Kidney (tissue), 13 donors: ENCODE measurements at regions not wholly inside any gene's neighbourhood (a gene's known extent, or its start where the extent isn't known, plus 50 kb on each side); places are given as distances from the start of the nearest gene placed in this dataset.

Source experiments
- DNase-seq, 5 donors: peaks; one replicate each; pipeline ENCODE4 v3.0.0-alpha.2; 2013 to 2020
- FAIRE-seq: peaks from 2 replicates; lab custom pipeline; 2012; peaks lifted over from hg19 to GRCh38; lab: Jason Lieb, UNC
- H3K27ac ChIP-seq, 2 donors: one replicate each; pipeline ENCODE4 v1.7.0; 2013; ENCODE audit warnings: low read depth in 2 of 2, low read length in 2 of 2, inconsistent platforms in 1 of 2
- H3K27me3 ChIP-seq: one replicate; pipeline ENCODE4 v1.7.1; 2013; ENCODE audit warnings: low read length, inconsistent platforms; ENCODE audit not compliant: control insufficient read depth, insufficient read depth
- H3K36me3 ChIP-seq, 3 donors: one replicate each; pipeline versions ENCODE4 v1.7.0 to v1.7.1; 2013; ENCODE audit warnings: low read length in 3 of 3, control low read depth in 1 of 3, inconsistent platforms in 1 of 3; ENCODE audit not compliant: insufficient read depth in 3 of 3, control insufficient read depth in 2 of 3
- H3K4me1 ChIP-seq, 3 donors: one replicate each; pipeline versions ENCODE4 v1.7.0 to v1.7.1; 2013; ENCODE audit warnings: low read length in 3 of 3, inconsistent platforms in 1 of 3, low read depth in 1 of 3; ENCODE audit not compliant: control insufficient read depth in 2 of 3, insufficient read depth in 2 of 3
- H3K4me3 ChIP-seq, 3 donors: one replicate each; pipeline versions ENCODE4 v1.7.0 to v1.8.1; 2013; ENCODE audit warnings: low read length in 3 of 3, control low read depth in 1 of 3, inconsistent platforms in 1 of 3
- H3K9ac ChIP-seq, 3 donors: one replicate each; pipeline versions ENCODE4 v1.7.0 to v1.7.1; 2013; ENCODE audit warnings: low read length in 3 of 3, control low read depth in 1 of 3, inconsistent platforms in 1 of 3
- H3K9me3 ChIP-seq, 3 donors: one replicate each; pipeline versions ENCODE4 v1.7.0 to v1.7.1; 2013; ENCODE audit warnings: low read length in 3 of 3, control low read depth in 1 of 3, inconsistent platforms in 1 of 3; ENCODE audit not compliant: control insufficient read depth in 2 of 3, insufficient read depth in 1 of 3
- intact Hi-C: fragments of 100-400 bp; cut with DNase I; formaldehyde crosslinking; loops from one replicate; pipeline ENCODE4 v1.11.1; 2022
- TF ChIP-seq, protein P1 (sequence below): IDR thresholded peaks from 3 replicates; pipeline ENCODE4 v1.5.1; 2012; ENCODE audit warnings: mild to moderate bottlenecking, moderate library complexity, borderline replicate concordance; ENCODE audit not compliant: insufficient read depth; ENCODE audit errors: extremely low read depth
- donor health status: control.
- donor health status: control.
- donor health status: control.
- donor health status: control.
- donor health status: control.
- donor health status: DM: yes; HTN: yes; CAD: no.
- donor health status: Normal renal cell carcinoma (clear cell type).

DNA sequence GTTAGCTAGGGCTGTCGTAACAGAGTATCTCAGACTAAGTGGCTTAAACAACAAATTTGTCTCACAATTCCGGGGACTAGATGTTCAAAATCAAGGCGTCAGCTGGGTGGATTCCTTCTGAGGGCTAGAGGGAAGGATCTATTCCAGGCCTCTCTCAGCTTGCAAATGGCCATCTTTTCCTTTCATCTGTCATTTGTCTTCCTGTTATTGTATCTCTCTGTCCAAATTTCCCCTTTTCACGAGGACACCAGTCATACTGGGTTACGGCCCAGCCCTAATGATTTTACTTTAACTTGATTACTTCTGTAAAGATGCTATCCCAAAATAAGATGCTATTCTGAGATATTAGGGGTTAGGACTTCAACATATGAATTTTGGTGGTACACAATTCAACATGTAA lies 119.0 kb upstream of the CPSF6 start:
- Histone ChIP-seq H3K4me3 (no peak overlapping the region), H3K9me3 (no peaks in the 10 kb centered on the region), H3K27ac (no peak overlapping the region), H3K4me1 (peaks cover 2 to 16% (median 9%) of the 10 kb centered on the region in 3 donors), H3K9ac (no peak overlapping the region), H3K27me3 (no peaks in the 10 kb centered on the region), H3K36me3 (no peaks in the 10 kb centered on the region)
- intact Hi-C loops = no loop called here
- no peak for FAIRE-seq
- TF ChIP-seq, protein P1, sequence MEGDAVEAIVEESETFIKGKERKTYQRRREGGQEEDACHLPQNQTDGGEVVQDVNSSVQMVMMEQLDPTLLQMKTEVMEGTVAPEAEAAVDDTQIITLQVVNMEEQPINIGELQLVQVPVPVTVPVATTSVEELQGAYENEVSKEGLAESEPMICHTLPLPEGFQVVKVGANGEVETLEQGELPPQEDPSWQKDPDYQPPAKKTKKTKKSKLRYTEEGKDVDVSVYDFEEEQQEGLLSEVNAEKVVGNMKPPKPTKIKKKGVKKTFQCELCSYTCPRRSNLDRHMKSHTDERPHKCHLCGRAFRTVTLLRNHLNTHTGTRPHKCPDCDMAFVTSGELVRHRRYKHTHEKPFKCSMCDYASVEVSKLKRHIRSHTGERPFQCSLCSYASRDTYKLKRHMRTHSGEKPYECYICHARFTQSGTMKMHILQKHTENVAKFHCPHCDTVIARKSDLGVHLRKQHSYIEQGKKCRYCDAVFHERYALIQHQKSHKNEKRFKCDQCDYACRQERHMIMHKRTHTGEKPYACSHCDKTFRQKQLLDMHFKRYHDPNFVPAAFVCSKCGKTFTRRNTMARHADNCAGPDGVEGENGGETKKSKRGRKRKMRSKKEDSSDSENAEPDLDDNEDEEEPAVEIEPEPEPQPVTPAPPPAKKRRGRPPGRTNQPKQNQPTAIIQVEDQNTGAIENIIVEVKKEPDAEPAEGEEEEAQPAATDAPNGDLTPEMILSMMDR = no peak
- no peak for DNase-seq

DNA sequence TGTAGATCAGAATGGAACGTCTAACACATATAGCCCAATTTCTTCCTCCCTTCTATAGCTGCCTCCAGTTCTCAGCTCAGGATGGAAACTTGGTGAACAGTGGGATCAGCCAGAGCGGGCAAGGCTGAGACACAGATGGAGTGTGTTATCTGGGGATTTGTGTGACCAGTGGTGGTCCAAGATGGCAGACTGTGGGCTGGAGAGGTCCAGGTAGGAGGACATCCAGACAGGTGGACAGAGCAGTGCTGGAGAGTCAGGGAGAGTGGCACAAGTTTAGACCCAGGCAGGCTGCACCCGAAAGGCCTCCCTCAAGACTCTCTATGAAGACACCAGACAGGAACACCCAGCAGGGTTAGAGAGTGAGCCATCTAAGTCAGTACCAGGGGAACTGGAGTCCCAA lies 116.1 kb upstream of the CPSF6 start:
- H3K27ac ChIP-seq = no peak overlapping the region
- H3K27me3 ChIP-seq = no peaks in the 10 kb centered on the region
- H3K9me3 ChIP-seq = no peaks in the 10 kb centered on the region
- no peak overlapping the region for H3K9ac ChIP-seq
- no peak for DNase-seq
- H3K4me3 ChIP-seq = no peak overlapping the region
- no peak for FAIRE-seq
- intact Hi-C loops = no loop called here
- peaks cover 2 to 16% (median 7%) of the 10 kb centered on the region in 3 donors for H3K4me1 ChIP-seq
- TF ChIP-seq, protein P1 = no peak
- no peaks in the 10 kb centered on the region for H3K36me3 ChIP-seq

DNA sequence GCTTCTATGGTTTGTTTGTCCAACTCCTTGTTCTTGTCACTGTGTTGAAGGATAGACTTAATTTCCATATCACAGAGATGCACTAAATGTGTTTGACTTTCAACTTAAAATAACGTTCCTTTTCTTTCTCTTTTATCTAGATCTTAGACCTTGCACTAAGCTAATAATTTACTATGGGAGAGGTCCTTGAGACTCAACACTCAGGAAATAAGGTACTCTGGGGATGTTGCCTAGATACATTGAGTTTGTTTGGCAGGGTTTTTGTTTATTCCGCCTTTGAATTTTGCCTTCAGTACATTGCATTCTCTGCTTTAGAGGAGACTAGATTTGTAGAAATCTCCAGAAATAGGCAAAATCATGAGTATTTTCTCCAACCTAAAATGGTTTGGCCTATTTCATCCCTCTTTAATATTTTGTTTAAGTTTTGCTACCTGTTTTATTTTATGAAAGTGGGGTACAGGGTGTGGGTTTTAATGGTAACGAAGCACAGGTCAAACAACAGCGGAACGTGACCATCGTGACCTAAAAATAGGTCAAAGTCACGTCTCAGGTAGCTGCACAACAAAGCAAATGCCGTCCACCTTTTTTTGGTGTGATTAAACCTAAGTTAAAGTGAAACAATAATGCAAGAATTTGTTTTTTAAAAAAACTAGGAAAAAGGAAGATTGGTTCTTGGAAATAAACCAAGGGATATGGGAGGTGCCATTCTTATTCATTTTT lies 115.3 kb upstream of the CPSF6 start:
- no peak for FAIRE-seq
- Histone ChIP-seq H3K4me3 (peak overlapping the region in 1 of 3 donors; percentile 23), H3K36me3 (no peaks in the 10 kb centered on the region), H3K27me3 (no peaks in the 10 kb centered on the region), H3K9me3 (no peaks in the 10 kb centered on the region), H3K9ac (no peak overlapping the region), H3K27ac (no peak overlapping the region), H3K4me1 (peaks cover 2 to 16% (median 6%) of the 10 kb centered on the region in 3 donors)
- TF ChIP-seq, protein P1 = no peak
- peak in 2 of 5 donors; percentile 63 to 71 for DNase-seq
- intact Hi-C loops = no loop called here
